Epithelial cell of esophagus (primary cell): ENCODE measurements at regions not wholly inside any gene's neighbourhood (a gene's known extent, or its start where the extent isn't known, plus 50 kb on each side); places are given as distances from the start of the nearest gene placed in this dataset.

ENCODE experiments used
- DNase-seq: peaks from one replicate; pipeline ENCODE4 v3.0.0; 2010; ENCODE audit warnings: low read depth
- H3K4me3 ChIP-seq: 2 replicates; pipeline ENCODE4 v1.5.1; 2011; ENCODE audit warnings: mild to moderate bottlenecking, low read length, control low read depth
- TF ChIP-seq, protein P1 (sequence below): IDR thresholded peaks from 2 replicates; pipeline ENCODE4 v1.5.1; 2011; ENCODE audit warnings: low read depth, mild to moderate bottlenecking, low read length, control low read depth, inconsistent platforms; ENCODE audit not compliant: insufficient read depth; ENCODE audit errors: missing control alignments

DNA sequence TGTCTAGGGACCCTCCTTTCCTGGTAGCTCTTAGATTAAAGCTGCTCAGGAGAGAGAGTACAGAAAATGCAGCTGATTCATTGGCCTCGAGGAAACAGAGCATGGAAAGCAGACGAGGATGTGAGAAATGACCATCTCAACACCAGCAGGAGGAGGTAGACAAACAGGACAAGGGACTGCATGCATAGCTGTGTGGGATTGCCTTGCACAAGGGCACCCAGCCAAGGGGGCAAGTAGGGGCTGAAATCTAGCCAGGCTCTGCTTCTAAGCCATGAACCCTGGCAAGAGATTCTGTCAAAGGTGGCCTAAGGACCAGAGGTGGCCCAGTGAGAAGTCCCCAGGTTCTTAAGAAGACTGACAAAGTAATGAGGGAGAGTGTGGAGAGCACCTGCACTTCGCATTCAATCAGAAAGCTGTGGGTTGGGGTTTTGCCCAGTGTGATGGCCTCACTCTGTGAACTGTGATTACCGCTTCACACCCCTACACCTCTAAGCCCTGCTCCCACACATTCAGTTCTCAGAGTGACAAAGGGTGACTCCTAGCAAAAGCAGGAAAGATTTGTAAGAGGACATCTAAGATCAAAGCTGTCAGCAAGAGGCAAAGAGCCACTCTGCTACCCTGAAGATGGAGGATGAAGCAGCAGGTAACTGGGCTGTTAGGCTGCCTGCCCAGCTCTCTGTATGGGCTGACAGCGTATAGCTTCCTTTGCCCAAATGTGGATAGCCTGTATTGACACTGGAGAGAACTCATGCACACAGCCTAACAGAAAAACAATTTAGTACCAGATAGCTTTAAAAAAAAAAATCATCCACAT is 151.3 kb upstream of the PELI1 start:
- TF ChIP-seq, protein P1, sequence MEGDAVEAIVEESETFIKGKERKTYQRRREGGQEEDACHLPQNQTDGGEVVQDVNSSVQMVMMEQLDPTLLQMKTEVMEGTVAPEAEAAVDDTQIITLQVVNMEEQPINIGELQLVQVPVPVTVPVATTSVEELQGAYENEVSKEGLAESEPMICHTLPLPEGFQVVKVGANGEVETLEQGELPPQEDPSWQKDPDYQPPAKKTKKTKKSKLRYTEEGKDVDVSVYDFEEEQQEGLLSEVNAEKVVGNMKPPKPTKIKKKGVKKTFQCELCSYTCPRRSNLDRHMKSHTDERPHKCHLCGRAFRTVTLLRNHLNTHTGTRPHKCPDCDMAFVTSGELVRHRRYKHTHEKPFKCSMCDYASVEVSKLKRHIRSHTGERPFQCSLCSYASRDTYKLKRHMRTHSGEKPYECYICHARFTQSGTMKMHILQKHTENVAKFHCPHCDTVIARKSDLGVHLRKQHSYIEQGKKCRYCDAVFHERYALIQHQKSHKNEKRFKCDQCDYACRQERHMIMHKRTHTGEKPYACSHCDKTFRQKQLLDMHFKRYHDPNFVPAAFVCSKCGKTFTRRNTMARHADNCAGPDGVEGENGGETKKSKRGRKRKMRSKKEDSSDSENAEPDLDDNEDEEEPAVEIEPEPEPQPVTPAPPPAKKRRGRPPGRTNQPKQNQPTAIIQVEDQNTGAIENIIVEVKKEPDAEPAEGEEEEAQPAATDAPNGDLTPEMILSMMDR = no peak
- H3K4me3 ChIP-seq = no peak overlapping the region
- DNase-seq = no peak

DNA sequence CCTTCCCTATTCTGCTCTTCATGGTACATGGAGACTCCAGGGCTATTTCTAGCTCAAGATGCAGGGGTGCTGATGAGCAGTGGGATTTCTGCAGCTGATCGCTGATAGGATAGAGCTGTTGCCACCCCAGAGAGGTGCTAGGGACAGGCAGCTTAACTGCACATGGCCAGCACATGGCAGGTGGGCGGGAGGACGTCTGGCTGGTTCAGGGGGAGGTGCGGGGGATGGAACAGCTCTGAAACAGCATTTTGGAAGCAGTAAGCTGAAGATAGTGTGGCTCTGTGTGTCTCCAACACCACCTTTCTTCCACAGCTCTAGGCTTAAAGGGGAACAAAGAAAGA is 151.9 kb upstream of the PELI1 start:
- no peak overlapping the region for H3K4me3 ChIP-seq
- TF ChIP-seq, protein P1 = no peak
- DNase-seq = no peak

DNA sequence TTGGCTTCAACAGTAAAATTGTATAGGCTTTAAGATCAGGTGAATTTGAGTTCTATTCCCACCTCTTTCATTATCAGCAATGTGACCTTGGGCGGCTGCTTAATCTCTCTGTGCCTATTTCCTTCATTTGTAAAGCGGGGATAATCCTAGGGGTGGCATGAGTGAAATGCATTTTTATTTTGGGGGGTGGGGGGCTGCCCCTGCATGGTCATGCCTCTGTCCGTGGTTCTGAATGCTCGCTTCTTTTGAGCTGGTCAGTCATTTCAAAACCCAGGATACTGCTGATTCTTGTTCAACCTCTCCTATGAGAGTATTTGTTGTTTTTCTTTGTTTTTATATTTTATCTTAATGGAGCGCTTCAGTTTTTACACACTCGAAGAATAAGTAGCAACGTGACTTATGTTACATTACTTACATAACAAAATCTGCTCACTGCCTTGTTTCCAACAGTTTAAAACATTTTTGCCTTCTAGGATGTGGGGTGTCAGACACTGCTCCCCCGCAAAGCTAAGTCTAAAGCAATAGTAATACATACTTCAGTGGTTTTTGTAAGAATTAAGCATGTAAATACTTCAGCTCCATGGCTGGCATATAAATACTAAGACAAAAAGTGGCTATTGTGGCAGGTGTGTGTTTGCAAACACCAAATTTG is 152.6 kb upstream of the PELI1 start:
- H3K4me3 ChIP-seq = no peak overlapping the region
- TF ChIP-seq, protein P1 = no peak
- DNase-seq = no peak

DNA sequence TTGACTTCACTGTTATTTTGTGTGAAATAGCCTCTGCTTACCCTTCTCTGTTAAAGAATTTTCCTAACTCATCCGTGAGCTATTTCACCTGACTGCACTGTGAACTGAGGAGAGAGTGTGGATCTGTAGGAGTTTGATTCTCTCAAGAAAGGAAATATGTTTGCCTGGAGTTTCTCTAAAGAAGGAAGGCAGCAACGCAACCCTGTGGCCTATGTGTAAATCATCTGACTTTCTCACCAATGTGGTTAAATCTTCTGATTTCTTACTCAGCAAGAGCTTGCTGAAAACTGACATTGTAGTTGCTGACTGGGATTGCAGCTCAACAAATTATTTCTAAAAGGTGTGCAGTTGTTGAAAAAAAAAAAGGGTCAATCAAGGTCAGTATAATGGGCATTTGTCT is 153.9 kb upstream of the PELI1 start:
- TF ChIP-seq, protein P1 = no peak
- no peak for DNase-seq
- no peak overlapping the region for H3K4me3 ChIP-seq

DNA sequence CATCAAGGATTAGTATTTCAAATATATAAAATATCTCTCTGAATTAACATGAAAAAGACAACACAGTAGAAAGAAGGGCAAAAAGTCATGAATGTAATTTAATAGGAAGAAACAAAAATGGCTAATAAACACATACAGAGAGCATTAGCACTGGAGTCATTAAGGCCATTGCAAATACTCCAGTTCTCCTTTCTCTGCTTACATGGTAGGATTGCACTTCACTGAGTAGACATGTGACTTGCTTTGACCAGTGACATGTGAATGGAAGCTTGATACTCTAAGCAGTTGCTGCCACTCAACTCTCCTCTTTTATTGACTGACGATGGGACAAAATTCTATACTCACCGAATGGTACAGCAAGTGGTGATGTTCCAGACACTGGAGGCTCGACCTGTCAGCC is 153.9 kb upstream of the LGALSL start:
- TF ChIP-seq, protein P1 = no peak
- no peak for DNase-seq
- no peak overlapping the region for H3K4me3 ChIP-seq

DNA sequence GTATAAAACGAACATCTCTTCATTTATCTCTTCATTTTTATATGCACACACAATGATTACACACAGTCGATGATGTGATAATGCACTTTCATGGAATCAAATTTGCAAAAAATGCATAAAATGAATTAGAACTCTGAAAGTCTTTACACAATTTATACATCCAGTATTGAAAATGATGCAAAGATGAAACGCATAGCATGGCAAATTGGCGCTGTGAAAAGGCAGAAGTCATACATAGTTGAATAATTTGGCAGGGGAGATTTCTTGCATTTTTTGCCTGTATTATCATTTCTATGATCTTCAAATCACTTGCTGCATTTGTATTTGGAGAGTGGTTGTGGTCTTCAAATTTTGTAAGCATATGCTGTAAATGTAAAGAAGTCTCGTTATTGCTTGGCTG is 150.7 kb upstream of the LGALSL start:
- no peak overlapping the region for H3K4me3 ChIP-seq
- TF ChIP-seq, protein P1 = no peak
- DNase-seq = no peak

DNA sequence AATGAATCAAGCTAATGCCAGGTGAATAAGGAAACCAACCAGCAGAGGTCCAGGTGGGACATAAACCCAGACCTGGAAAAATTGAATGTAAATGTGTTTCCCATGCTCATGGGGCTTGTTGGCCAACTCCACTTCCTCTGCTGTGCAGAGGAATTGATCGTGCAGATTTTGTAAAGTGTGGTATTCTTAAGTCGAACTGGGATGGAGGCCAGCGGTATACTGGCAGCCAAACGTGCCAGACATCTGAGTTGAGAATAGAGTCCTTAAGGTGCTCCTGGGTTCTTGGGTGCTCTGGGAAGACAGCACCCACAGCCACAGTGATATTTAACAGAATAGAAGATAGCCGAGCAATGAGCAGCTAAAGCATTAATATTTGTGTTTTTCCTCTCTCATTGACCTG is 146.5 kb upstream of the LGALSL start:
- H3K4me3 ChIP-seq = no peak overlapping the region
- no peak for DNase-seq
- TF ChIP-seq, protein P1 = no peak
